Progenitor cell of endocrine pancreas (in vitro differentiated cells): ENCODE measurements at regions not wholly inside any gene's neighbourhood (a gene's known extent, or its start where the extent isn't known, plus 50 kb on each side); places are given as distances from the start of the nearest gene placed in this dataset.
"Not testable (repeated sequence)": the region's sequence is repeated elsewhere in the genome, so short reads cannot be mapped to it uniquely, and the experiment has no call there.

ENCODE experiments used
- DNase-seq: peaks from one replicate; pipeline ENCODE4 v3.0.0; 2021; ENCODE audit warnings: low spot score; ENCODE audit not compliant: unreplicated experiment
- H3K27ac Mint-ChIP-seq: 2 replicates; pipeline ENCODE4 v1.8.0; 2021; ENCODE audit warnings: mild to moderate bottlenecking, moderate library complexity, mixed read lengths
- H3K27me3 Mint-ChIP-seq: 2 replicates; pipeline ENCODE4 v1.8.0; 2021; ENCODE audit warnings: mixed read lengths
- H3K36me3 Mint-ChIP-seq: 2 replicates; pipeline ENCODE4 v1.8.0; 2022; ENCODE audit warnings: mixed read lengths; ENCODE audit not compliant: insufficient read depth
- H3K4me1 Mint-ChIP-seq: 2 replicates; pipeline ENCODE4 v1.8.0; 2021; ENCODE audit warnings: low read depth, mixed read lengths
- H3K4me3 Mint-ChIP-seq: 2 replicates; pipeline ENCODE4 v1.8.0; 2021; ENCODE audit warnings: low read depth, mild to moderate bottlenecking, moderate library complexity, mixed read lengths
- H3K9me3 Mint-ChIP-seq: 2 replicates; pipeline ENCODE4 v1.8.0; 2021; ENCODE audit warnings: low read depth, mixed read lengths
- CTCF ChIP-seq: fragments of 200-600 bp; sonication (generic); IDR thresholded peaks from one replicate; pipeline ENCODE4 v1.5.0; 2021; ENCODE audit warnings: antibody characterized with exemption, mild to moderate bottlenecking; ENCODE audit not compliant: unreplicated experiment

- H3K4me3 Mint-ChIP-seq: no peak overlapping the region
- H3K4me1 Mint-ChIP-seq: no peaks in the 10 kb centered on the region
- H3K27me3 Mint-ChIP-seq: no peaks in the 10 kb centered on the region
- DNase-seq: no peak
- no peak overlapping the region for H3K27ac Mint-ChIP-seq
- no peak for TF ChIP-seq CTCF
- no peaks in the 10 kb centered on the region for H3K9me3 Mint-ChIP-seq
- H3K36me3 Mint-ChIP-seq: no peaks in the 10 kb centered on the region
Measured at GRCh38 chr6:86744048-86744447, 193.3 kb upstream of the HTR1E start.

GRCh38 chr6:86738078-86738477 is 199.2 kb upstream of the HTR1E start:
- no peak overlapping the region for H3K27ac Mint-ChIP-seq
- H3K36me3 Mint-ChIP-seq: no peaks in the 10 kb centered on the region
- H3K9me3 Mint-ChIP-seq: peaks cover 10% of the 10 kb centered on the region
- TF ChIP-seq CTCF: no peak
- H3K4me3 Mint-ChIP-seq: no peak overlapping the region
- no peaks in the 10 kb centered on the region for H3K27me3 Mint-ChIP-seq
- no peak for DNase-seq
- H3K4me1 Mint-ChIP-seq: no peaks in the 10 kb centered on the region

GRCh38 chr6:86731631-86732030 is 205.7 kb upstream of the HTR1E start:
- not testable (repeated sequence) for H3K36me3 Mint-ChIP-seq, H3K4me3 Mint-ChIP-seq, DNase-seq, H3K4me1 Mint-ChIP-seq, H3K27me3 Mint-ChIP-seq, H3K27ac Mint-ChIP-seq
- peaks cover 15% of the 10 kb centered on the region for H3K9me3 Mint-ChIP-seq

- H3K9me3 Mint-ChIP-seq: peaks cover 15% of the 10 kb centered on the region
- H3K4me1 Mint-ChIP-seq, H3K27me3 Mint-ChIP-seq, H3K36me3 Mint-ChIP-seq, DNase-seq, H3K4me3 Mint-ChIP-seq, H3K27ac Mint-ChIP-seq: not testable (repeated sequence)
Measured at GRCh38 chr6:86730772-86731171, 206.6 kb upstream of the HTR1E start.

GRCh38 chr6:86730216-86730615 is 207.1 kb upstream of the HTR1E start:
- H3K9me3 Mint-ChIP-seq: peaks cover 15% of the 10 kb centered on the region
- peaks cover 1% of the 10 kb centered on the region for H3K36me3 Mint-ChIP-seq
- no peak for TF ChIP-seq CTCF
- no peaks in the 10 kb centered on the region for H3K4me1 Mint-ChIP-seq
- no peak overlapping the region for H3K27ac Mint-ChIP-seq
- DNase-seq: no peak
- no peak overlapping the region for H3K4me3 Mint-ChIP-seq
- H3K27me3 Mint-ChIP-seq: no peaks in the 10 kb centered on the region

- no peak for DNase-seq
- Mint-ChIP-seq H3K36me3 (peaks cover 1% of the 10 kb centered on the region), H3K27me3 (no peaks in the 10 kb centered on the region), H3K9me3 (peaks cover 15% of the 10 kb centered on the region), H3K27ac (no peak overlapping the region), H3K4me1 (peaks cover 5% of the 10 kb centered on the region), H3K4me3 (no peak overlapping the region)
- TF ChIP-seq CTCF: no peak
Measured at GRCh38 chr6:86728976-86729375, 208.4 kb upstream of the HTR1E start.
